PC-3 (cell line): ENCODE measurements at regions not wholly inside any gene's neighbourhood (a gene's known extent, or its start where the extent isn't known, plus 50 kb on each side); places are given as distances from the start of the nearest gene placed in this dataset.

Source experiments
- CTCF ChIP-seq: fragments of 300-600 bp; sonication (generic); conservative IDR thresholded peaks from 2 replicates; pipeline ENCODE4 v1.5.1; 2017; ENCODE audit warnings: antibody characterized with exemption, low read depth, mild to moderate bottlenecking, low read length
- EZH2phosphoT487 ChIP-seq: fragments of 300-600 bp; sonication (generic); IDR thresholded peaks from 2 replicates; pipeline ENCODE4 v1.6.1; 2018; ENCODE audit warnings: mild to moderate bottlenecking, antibody characterized with exemption, low read length, borderline replicate concordance

GRCh38 chr6:23503173-23503572 is 622.8 kb upstream of the NRSN1 start:
- TF ChIP-seq CTCF (no peak), EZH2phosphoT487 (no peak)
